DMS153 treated with DMSO at 0.1 percent for 48 hours (cell line): ENCODE measurements at regions not wholly inside any gene's neighbourhood (a gene's known extent, or its start where the extent isn't known, plus 50 kb on each side); places are given as distances from the start of the nearest gene placed in this dataset.
A peak's percentile ranks its signal among the peaks of the same experiment; 100 is the strongest.
"Not testable (repeated sequence)": the region's sequence is repeated elsewhere in the genome, so short reads cannot be mapped to it uniquely, and the experiment has no call there.

Experiments
- DNase-seq: peaks from one replicate; lab custom pipeline; 2025; ENCODE audit not compliant: unreplicated experiment; lab: John Stamatoyannopoulos, UW

DNA sequence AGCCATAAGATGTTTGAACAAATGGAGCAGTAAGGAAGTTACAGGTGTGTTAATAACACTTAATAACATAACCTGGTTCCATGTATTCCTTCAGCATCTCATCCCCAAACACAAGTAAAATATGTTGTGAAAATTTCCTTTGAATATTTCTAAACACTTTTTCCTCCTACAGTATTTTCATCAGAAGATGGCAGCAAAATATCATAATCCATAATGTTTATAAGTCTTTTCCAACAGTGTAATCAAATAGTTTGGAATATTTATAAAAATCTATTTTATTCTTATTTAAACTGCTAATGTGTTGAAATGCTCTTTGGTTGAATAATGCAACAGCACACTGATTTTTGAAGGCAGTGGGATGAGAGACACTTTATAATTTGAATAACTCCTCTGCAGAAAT lies 1020.5 kb downstream of the OTOL1 start:
- no peak for DNase-seq

DNA sequence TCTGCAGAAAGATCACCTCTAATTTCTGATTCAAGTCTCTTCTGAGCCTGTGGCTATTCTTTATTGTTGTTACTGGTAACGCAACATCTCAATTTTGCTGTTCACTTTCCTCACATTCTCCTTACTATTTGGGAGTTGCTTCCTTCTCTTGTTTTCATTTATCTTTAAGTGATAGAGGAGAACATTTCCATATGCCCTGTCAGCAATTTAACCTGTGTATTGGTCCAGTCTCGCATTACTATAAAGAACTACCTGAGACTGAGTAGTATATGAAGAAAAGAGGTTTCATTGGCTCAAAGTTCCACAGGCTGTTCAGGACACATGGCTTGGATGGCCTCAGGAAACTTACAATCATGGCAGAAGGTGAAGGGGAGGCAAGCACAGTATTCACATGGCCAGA lies 1025.1 kb downstream of the OTOL1 start:
- no peak for DNase-seq

DNA sequence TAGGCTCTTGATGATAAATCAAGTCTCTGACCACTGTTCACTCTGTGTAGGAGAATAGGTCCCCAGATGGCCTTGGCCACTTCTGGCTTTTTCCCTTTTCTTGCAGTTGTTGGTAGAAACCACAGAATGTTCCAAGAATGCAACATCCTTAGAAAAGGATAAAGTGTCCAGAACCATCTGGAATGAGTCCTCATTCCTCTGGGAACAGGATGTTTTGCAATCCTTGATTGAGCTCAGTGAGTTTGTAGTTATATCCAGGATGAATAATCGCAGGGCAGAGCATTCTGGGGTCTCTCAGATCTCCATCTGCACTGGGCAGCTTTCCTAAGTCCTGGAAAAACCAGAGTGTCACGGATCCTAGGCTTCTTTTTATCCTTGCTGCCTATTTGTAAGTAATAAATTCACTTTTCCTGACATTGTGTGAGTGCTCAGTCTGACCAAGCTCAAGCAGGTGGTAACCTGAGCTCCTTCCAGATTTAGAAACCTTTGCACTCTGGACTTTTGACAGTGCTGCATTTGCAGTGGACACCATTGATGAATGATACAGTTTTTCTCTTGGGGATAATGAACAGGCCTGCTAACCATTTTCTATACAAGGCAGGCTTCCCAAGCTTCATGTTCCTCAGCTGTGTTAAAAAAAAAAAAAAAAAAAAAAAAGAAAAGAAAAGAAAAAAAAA lies 1028.6 kb downstream of the OTOL1 start:
- DNase-seq = no peak

DNA sequence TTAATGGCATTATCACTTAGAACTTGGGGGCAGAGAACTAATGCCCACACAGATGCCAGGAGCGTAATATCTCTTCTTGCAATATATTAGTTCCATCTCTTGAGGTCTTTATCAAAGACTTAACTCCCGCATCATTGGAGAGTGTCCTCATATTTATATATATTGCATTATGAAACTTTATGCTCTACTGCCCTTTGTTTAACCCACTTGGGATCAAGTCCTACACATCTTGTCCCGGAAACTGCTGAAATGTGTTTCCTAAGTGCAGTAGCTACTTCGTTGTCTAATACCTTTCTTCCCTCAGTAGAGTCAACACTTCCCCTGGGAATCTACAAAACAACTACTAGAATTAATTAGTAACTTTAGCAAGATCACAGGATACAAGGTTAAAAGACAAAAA lies 1029.2 kb downstream of the OTOL1 start:
- DNase-seq = no peak

GRCh38 chr3:162534431-162534830 lies 1037.8 kb downstream of the OTOL1 start:
- DNase-seq = no peak

DNA sequence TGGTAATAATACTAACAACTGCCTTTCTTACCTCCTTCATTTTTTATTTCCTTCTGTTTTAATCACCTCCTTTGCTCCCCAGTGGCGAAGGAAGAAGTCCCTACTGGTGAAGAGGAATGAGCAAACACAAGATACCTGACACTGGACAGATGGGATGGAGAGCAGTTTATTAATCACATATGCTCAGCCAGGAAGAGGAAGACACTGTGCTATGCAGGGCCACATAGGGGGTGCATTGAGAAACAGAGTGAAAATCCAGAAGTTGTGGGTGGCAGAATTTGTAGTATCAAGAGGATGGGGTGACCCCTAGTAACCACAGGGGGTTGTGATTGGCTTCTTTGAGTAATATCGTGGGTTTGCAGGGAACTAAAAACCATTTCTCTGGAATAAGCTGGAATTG lies 1041.9 kb downstream of the OTOL1 start:
- no peak for DNase-seq

GRCh38 chr3:162538906-162539305 lies 1042.3 kb downstream of the OTOL1 start:
- no peak for DNase-seq

- DNase-seq = no peak
Observed at GRCh38 chr3:162540421-162540820, 1043.8 kb downstream of the OTOL1 start.

DNA sequence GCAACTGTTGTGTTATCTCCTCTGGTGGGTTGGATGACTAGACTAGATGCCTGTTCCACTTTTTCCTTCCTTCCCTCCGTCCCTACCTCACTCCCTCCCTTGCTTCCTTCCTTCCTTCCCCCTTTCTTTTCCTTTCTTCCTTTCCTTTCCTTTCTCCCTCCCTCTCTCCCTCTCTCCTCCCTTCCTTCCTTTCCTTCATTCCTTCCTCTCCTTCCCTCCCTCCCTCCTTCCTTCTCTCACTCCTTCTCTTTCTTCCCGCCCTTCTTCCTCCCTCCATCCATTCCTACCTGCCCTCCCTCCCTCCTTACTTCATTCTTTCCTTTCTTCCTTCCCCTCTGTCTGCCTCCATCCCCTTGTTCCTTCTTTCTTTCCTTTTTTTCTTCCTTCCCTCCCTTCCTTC lies 1045.3 kb downstream of the OTOL1 start:
- no peak for DNase-seq

- no peak for DNase-seq
Observed at GRCh38 chr3:162544246-162544645, 1047.6 kb downstream of the OTOL1 start.

DNA sequence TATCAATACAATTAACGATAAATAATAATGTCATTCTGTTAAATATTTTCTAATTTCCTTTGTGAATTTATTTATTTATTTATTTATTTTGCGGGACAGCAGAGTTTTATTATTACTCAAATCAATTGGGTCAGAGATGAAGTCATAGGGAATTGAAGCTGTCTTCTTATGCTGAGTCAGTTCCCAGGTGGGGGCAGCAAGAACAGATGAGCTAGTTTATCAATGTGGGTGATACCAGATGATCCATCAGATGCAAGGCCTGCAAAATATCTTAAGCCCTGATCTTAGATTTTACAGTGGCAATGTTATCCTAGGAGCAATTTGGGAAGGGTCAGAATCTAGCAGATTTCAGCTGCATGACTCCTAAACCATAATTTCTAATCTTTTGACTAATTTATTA lies 1050.3 kb downstream of the OTOL1 start:
- no peak for DNase-seq

GRCh38 chr3:162547321-162547720 lies 1050.7 kb downstream of the OTOL1 start:
- no peak for DNase-seq

DNA sequence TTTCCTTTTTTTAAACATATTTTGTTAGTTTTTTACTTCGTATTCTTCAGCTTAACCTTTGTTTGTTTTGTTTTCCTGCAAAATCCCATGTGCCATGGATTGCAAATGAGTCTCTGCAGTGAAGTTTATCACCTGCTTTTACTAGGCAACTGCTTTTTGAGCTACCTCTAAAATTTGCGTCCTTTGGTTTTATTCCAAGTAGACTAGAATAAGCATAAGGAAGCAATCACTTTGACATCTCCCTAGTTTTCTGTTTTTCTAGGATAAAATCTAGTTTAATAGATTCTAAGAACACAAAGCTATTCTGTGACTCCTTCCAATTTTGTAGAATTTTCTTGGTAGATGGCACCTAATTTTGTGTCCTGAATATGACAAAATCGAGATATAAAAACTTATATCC lies 1059.2 kb downstream of the OTOL1 start:
- no peak for DNase-seq

GRCh38 chr3:162558016-162558415 lies 1061.4 kb downstream of the OTOL1 start:
- DNase-seq = no peak

DNA sequence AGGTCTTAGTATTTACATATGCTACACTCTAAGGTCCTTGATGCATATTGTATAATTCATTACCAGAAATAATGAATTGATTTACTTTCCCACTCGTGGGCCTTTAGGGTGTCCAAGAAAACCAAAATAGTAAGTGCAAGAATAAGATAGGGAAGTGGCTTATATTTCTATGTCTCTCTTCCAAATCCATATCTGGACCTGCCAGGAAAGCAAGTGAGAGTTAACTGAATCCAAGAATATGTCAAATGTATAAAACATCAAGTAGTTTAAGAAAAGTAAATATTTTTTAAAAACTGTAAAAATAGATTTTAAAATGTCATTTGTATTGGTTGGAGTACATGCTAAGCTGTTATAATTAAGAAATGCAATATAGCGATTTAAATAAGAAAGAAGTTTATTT lies 1072.1 kb downstream of the OTOL1 start:
- DNase-seq = no peak

- DNase-seq = no peak
Observed at GRCh38 chr3:162569314-162569713, 1072.7 kb downstream of the OTOL1 start.

DNA sequence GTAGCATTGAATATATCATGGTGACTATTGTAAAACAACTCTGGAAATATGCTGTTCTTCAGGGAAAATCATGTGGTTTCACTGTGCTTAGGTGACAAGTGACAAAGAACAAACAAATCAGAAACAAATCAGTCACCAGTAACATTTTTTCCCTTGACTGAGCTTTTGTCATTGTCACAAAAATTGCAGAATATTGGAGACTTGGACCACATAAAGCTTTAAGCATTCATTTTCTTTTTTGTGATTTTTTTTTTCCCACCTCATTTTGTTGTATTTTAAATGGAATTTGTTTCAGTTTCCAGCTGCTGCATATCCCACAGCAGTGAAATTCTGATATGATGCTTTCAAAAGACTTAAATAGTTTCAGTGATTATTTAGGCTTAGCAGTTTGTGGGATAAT lies 1088.4 kb downstream of the OTOL1 start:
- no peak for DNase-seq

- no peak for DNase-seq
Observed at GRCh38 chr3:162586591-162586990, 1090.0 kb downstream of the OTOL1 start.

- no peak for DNase-seq
Observed at GRCh38 chr3:162597226-162597625, 1100.6 kb downstream of the OTOL1 start.

- DNase-seq = peak; percentile 27
Observed at GRCh38 chr3:162598500-162598899, 1101.9 kb downstream of the OTOL1 start.

- DNase-seq = not testable (repeated sequence)
Observed at GRCh38 chr3:162599742-162600141, 1103.1 kb downstream of the OTOL1 start.

GRCh38 chr3:162601101-162601670 lies 1104.6 kb downstream of the OTOL1 start:
- DNase-seq = no peak

DNA sequence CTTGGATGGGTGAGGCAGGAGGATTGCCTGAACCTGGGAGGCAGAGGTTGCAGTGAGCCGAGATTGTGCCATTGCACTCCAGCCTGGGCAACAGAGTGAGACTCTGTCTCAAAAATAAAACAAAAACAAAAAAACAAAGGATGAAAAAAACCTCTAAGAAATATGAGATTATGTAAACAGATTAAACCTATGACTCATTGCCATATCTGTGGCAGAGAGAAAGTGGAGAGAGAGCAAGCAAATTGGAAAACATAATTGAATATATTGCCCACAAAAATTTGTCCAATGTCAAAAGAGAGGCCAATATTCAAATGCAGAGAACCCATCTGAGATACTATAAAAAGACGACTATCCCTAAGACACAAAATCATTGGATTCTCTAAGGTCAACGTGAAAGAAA lies 1106.0 kb downstream of the OTOL1 start:
- no peak for DNase-seq
